ENCODE measurements at regions not wholly inside any gene's neighbourhood (a gene's known extent, or its start where the extent isn't known, plus 50 kb on each side); places are given as distances from the start of the nearest gene placed in this dataset.
"Not testable (repeated sequence)": the region's sequence is repeated elsewhere in the genome, so short reads cannot be mapped to it uniquely, and the experiment has no call there.

DNA sequence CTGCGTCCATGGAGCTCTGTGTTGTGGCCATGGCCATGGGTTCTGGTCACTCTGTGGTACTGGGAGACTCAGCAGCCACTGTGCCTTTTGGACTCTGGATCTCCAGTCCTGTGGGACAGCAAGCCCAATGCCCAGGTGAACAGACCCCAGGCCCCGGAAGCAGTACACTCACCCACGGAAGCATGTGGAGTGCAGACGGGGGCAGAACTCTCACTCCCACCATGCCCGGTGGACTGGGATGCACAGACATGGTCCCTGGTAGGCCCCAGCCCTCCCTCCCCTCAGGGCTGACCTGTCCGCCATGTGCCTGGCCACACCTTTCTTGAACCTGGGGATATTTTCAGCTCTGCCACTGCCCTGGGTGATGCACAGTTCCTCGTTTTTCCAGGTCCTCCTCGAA lies 163.3 kb downstream of the URI1 start:
- DNase-seq = no peak

DNA sequence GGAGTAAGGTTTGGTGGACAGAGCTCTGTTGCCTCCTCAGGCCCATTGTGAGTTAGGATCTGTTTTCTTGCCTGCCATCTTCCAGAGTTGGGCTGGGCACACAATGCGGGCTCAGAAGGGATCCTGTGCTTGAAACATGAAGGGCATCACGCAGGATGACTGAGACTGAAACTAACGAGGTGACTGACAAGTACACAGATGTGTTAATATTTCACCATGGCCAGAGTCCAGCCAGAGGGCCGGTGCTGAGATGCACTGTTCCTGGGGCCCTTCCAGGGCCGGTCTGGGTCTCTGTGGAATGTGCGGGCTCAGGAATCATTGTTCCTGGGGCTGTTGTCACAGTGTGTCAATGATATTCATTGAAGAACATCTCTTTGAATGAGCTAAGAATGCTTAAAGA lies 163.7 kb downstream of the URI1 start:
- DNase-seq = no peak

DNA sequence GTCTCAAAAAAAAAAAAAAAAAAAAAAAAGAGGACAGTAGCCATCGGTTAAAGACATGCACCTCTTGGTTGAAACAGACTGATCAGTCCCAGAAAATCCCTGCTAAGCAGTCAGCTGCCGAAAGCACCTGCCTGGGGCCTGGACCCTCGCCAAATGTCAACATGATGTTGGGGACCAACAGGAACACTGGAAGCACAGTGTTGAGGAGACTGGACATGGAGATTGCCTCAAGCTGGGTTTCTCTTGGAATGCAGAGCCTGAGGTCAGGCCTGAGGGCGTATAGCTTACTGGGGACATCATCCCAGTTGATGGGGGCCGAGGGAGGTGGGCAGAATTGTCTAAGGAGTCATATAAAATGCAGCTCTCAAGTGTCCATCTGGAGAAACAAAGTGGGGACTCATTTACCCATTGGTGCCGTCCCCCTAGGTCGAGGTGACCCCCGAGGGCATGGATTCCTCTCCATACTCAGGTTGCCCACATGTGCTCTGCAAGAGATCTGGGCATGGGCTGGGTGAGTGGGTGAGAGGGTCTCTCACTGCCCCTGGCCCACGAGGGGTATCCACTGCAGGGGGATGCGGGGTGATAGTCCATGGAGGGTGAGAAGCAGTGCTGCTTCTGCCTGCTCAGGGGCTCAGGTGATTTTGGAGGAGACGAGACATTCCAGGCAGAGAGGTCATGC lies 164.5 kb downstream of the URI1 start:
- DNase-seq = no peak

DNA sequence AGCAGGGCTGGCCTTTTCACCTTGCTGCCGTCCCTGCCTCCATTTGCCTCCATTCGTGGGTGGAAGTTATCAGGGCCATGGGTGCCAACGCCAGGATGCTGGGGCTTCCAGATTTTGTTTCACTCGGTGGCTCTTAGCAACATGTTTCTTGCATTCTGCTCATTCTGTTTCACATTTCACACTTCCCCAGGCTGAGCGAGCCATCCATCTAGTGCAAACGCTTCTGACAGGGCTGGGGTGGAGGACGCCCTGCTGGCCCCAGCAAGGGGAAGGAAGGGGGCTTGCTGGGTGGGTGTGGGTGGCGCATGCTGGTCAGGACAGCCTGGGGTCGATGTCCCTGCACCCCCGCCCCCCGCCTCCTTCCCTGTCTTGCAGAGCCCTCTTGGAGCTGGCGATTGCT lies 165.2 kb downstream of the URI1 start:
- no peak for DNase-seq

DNA sequence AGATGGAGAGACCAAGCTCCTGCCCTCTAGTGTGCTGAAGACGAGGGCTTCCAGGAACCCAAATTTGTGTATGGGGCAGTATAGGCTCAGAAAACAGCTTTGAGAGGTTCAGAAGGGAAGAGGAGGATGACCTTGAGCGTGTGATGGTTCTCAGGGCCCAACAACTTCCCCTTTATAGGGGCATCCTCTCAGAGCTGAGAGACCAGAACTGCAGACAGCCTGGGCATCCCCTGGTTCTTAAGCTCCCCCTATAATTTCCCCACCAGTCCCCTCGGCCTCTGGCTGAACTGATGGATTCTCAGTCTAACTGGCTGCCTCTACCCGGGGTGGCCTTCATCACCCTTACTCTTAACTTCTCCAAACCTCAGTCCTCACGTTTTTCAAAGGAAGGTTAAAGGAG lies 167.5 kb downstream of the URI1 start:
- DNase-seq = no peak

DNA sequence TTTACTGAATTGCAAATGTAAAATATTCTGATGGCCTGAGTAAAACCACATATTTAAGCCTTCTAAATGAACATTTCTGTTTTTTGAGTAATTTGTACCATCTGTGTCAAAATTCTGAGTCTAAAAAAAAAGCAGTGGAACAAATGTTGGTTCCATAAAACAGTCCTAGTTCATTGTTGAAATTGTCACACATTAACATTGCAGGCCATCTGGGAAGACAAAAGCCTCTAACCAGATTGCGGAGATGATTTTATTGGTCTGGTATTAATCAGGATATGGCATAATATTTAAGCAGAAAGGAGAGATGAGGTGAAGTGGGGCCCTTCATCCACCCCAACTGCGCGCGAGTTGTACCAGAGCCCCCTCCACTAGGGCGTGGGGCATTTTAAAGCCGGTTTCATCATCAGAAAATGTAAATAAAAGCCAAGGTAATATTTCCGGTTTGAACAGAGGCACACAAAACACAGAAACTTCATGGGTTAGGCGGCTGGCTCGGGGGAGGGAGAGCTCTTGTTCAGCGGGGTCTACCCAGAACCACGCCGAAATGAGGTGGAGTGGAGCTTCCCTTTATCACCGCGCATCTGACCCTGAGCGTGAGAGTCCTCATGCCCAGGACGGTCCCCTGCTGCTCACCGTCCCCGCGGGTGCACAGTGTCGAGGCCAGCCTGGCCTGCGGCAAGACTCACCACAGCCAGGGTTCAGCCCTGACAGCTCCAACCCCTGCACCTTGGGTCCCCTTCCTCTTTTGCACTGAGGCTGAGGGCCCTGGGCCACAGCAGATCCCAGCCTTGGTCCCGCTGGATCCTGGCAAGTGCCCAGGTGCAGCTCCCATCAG lies 169.2 kb downstream of the URI1 start:
- no peak for DNase-seq

DNA sequence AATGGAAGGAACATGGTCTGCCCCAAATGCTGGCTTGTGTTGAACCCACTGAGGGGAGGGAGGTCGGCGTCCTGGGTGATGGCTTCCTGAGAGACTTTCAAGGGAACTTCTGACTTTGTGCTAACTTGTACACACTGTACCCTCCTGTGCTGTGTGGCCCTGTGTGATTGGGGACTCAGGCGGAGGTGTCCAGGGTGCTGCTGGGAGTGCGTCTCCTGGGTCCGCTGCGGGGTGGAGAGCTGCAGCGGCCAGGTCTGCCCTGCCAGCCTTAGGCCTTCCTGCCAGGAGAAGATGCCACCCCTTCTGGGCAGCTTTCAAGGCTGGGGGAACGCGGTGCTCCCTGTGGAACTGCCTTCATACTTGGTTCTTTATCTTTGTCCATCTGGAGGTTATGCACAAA lies 170.1 kb downstream of the URI1 start:
- DNase-seq = no peak

DNA sequence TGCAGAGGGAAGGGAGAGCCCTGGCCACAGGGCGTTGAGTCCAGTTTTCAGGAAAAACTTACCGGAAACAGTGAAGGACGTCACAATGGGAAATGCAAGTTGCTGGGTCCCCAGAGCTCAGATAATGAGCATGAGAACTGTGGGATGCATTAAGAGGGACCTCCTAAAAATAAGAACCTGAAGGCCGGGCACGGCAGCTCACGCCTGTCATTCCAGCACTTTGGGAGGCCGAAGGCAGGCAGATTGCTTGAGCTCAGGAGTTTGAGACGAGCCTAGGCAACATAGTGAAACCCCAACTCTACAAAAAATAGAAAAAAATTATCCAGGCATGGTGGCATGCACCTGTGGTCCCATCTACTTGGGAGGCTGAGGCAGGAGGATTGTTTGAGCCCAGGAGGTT lies 170.6 kb downstream of the URI1 start:
- no peak for DNase-seq

DNA sequence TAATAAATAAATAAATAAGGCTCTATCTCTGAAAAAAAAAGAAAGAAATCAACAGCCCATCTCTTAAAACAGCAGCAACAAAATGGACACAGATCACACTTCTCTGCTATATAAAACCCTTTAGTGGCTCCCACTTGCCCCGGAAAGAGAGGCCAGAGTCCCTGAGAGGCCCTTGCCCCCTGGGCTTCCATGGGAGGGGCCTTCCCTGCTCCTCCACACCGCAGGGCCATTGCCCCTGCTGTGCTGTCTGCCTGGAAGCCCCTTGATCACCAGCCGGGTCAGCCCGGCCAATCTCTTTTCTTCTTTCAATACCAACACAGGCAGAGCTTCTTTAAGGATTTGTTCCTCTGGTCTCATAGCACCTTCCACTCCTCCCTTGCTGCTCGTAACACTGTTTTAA lies 171.1 kb downstream of the URI1 start:
- no peak for DNase-seq

DNA sequence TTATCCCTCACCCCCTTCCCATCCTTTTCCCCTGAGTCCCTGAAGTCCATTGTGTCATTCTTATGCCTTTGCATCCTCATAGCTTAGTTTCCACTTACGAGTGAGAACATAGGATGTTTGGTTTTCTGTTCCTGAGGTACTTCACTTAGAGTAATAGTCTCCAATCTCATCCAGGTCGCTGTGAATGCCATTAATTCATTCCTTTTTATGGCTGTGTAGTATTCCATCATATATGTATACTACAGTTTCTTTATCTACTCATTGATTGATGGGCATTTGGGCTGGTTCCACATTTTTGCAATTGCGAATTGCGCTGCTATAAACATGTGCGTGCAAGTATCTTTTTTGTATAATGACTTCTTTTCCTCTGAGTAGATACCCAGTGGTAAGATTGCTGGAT lies 172.1 kb downstream of the URI1 start:
- DNase-seq = not testable (repeated sequence)

DNA sequence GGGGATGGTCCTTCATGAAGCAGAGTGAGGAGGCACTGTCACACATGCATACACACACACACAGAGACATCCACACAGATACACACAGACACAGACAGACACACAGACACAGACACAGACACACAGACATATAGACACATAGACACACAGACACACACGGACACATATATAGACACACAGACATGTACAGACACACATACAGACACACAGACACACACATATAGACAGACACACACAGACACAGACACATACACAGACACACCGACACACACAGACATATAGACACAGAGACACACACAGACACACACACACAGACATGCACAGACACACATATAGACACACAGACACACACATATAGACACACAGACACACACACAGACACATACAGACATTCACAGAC lies 173.9 kb downstream of the URI1 start:
- no peak for DNase-seq

DNA sequence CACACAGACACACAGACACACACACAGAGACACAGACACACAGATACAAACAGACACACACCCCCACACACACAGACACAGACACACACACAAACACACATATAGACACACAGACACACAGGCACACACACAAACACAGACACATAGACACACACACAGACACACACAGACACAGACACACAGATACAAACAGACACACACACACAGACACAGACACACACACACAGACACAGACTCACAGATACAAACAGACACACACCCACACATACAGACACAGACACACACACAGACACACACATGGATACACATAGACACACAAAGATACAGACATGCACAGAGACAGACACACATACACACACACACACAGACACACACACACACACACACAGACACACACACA lies 174.5 kb downstream of the URI1 start:
- no peak for DNase-seq

DNA sequence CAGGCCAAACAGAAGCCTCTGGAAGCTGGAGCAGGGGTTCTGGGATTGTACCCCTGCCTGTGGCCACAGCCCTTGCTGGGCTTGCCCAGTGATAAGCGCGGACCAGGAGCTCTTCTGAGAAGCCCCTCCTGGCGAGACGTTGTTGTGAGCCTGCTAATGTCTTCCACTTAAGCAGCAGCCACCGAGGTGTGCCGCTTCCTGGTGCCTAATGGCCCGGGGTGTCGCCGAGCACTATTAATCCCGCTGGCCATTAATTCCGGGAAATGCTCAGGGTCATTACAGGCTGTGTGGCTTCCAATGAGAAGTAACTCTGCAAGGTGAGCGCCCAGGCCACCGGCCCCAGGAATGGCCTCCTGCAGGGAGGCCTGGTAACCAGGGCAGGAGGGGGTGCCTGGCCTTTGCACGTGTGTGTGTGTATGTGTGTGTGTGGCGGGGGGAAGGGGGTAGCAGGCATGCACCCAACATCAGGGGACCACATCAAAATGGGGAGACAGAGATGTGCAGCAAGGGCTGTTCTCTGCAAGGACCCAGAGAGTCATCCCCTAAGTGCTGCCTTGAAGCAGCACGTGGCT lies 175.0 kb downstream of the URI1 start:
- no peak for DNase-seq

DNA sequence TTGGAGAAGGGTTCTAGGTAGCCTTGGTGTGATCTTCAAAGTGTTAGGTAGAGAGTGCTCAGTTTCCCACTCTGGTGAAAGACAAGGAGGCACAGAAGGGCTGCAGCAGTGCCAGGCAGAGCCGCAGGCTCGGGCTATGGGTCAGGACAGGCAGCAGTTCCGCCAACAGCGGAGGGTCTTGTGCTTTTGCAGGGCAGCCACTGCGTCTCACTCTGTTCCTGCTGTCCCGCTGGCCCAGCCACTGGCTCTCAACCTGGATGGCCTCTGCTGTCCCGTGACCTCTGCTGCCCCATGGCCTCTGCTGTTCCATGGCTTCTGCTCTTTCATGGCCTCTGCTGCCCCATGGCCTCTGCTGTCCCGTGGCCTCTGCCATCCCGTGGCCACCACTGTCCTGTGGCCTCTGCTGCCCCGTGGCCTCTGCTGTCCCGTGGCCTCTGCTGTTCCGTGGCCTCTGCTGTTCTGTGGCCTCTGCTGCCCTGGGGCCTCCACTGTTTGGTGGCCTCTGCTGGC lies 175.7 kb downstream of the URI1 start:
- DNase-seq = no peak

DNA sequence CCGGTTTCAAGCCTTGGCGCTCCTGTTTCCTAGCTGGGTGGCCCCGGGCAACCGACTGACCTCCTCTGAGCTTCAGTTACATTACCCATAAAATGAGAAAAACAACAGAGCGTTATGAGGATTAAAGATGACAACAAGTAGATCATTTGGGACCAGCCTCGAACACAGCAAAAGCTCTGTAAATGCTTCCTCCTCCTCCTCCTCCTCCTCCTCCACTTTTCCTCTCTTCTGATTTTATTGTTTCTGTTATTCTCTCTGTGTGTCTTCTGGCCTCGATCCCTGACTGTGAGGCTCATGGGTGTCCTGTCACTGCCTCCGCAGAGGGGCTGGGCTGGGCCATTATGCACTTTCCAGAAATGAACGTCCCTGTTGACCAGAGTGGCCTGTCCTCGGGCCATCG lies 176.2 kb downstream of the URI1 start:
- no peak for DNase-seq

DNA sequence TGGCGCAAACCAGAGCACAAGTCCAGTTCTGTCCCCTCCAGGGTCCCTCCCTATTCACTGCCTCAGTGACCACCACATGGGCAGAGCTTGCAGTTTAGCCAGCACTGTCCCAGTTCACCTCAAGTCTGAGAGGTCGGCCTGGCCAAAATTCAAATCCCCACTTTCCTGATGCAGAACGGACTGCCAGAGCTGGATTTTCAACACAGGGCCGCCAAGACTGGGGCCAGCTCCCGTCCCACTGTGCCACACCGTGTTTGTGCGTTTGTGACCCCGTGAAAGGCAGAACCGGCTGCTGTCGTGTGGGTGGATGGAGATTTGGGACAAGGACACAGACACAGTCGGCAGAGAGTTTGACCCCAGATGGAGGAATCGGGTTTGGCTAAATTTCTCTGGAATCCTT lies 176.7 kb downstream of the URI1 start:
- no peak for DNase-seq

DNA sequence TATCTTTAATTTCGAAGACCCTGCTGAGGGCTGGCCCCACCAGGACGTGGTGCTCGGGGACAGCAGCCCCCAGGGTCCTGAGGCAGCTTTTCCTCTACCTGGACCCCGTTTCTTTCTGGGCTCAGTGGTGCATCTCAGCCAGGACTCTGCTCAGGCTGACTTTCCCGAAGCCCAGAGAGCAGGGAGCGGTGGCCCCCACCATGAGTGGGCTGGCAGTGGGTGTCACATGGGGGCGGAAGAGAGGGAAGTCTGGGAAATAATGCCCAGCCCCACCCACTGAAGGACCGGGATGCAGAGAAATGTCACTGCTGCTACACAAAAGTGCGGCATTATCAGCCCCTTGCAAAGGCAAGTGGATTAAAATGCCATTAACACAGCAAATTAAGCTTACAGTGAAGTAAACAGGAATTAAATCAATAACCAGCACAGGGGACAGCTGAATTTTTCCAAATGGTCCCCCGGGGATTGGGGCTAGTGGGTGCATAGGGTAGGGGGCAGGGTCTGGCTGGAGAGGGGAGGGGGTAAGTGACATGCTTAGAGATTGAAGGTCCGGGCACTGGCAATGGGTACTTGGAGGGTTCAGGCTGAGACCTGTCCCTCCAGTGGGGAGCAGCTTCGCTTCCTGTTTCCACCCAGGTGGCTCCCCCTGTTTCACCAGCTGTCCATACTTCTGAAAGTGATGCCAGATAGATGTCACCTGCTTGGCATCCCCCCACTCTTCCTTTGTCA lies 177.3 kb downstream of the URI1 start:
- no peak for DNase-seq

DNA sequence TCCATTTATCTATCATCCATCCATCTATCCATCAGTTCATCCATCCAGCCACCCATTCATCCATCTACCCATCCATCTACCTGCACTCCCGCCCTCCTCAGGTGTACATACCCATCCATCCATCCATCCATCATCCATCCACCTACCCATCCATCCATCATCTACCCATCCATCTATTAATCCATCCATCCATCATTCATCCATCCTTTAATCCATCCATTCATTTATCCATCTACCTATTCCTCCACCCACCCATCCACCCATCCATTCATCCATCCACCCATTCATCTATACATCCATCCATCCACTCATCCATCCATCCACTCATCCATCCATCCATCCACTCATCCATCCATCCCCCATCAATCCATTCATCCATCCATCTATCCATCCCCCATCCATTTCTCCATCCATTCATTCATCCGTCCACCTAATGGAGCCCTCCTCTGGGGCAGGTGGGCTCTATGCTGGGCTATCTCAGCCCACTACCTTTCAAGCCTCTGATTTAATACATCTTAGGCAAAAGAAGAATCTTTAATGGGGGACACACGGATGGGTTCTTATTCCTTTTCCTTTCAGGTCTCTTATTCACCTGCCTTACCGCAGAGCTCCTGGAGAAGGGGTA lies 178.9 kb downstream of the URI1 start:
- no peak for DNase-seq

DNA sequence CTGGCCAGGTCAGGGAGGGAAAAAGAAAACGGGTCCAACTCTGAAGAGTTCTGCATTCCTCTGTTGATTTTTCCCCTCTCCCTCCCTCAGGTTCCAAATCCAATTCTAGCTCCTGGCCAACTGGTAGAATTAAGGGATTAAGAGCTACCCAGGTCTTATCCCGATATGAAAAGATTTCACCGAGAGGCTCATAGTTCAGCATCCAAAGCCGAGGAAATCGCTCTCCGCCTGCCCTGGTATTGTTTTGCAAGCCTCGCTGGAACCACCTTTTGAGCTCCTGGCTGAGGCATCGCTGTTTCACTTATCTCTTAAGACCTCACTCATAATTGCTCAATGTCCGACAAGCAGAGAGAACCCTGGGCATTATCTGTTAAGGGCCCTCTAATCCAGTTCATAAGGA lies 180.4 kb downstream of the URI1 start:
- DNase-seq = no peak

DNA sequence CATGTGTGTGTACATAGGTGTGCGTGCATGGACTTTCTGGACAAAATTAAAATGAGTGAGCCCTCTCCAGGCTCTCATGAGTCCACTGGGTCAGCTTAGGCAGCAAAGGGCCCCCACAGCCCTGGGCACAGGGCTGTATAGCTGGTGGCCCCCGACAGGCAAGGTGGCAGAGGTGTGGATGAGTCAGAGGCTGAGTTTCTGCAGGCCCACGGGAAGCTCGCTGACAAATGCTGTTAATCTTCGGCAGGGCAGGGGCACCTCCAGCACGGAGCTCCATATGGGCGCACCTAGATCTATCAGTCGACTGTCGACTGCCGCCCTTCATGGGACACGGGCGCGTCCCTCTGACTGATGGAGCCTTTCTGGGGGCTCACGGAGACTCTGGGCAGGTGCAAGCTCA lies 181.1 kb downstream of the URI1 start:
- DNase-seq = no peak

DNA sequence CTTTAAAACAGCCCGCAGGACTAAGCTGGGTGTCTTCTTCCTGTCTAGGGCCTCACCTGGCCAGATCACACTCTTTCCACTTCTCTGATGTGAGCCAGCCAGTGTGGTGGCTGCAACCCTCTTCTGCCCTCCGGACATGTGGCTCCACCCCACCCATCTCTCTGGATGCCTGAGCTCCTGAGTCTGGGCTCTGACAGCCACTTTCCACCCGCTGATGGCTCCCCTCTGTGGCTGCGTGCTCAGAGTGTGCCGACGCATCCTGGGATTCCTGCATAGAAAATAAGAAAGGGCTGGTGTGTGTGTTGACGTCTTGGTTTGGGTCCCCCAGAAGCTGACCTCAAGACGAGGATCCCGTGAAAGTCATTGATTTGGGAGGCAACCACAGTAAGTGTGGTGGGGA lies 181.6 kb downstream of the URI1 start:
- DNase-seq = no peak

DNA sequence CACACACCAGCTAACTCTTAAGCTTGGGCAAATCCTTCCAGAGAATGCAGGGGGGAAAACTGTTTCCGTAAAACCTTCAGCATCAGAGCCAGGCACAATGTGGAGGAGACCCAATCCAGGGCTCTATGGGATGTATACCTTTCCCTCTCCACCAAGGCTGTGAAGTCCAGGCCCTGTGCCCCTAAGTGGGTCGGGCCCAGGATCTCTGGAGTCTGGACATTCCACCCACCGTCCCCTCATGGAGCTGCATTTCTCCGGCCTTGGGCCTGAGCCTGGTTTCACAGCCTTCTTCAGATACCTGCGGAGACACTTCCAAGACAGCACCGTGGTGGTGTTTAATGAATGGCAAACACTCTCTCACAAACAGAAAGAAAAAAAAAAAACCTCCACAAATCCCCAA lies 186.2 kb downstream of the URI1 start:
- no peak for DNase-seq
